ENCODE measurements at regions not wholly inside any gene's neighbourhood (a gene's known extent, or its start where the extent isn't known, plus 50 kb on each side); places are given as distances from the start of the nearest gene placed in this dataset.
A peak's percentile ranks its signal among the peaks of the same experiment; 100 is the strongest.
"Not testable (repeated sequence)": the region's sequence is repeated elsewhere in the genome, so short reads cannot be mapped to it uniquely, and the experiment has no call there.

DNA sequence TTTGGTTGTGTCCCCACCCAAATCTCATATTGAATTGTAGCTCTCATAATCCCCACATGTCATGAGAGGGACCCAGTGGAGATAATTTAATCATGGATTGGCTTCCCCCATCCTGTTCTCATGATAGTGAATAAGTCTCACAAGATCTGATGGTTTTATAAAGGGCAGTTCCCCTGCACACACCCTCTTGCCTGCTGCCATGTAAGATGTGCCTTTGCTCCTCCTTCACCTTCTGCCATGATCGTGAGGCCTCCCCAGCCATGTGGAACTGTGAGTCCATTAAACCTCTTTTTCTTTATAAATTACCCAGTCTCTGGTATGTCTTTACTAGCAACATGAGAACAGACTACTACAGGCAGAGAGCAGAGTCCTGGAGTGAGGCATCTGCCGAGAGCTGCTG, 90.2 kb upstream of the SLC45A1 start:
- not testable (repeated sequence) for DNase-seq

GRCh38 chr1:8226747-8227146, 91.2 kb upstream of the SLC45A1 start:
- DNase-seq: no peak

GRCh38 chr1:8226024-8226423, 91.9 kb upstream of the SLC45A1 start:
- not testable (repeated sequence) for DNase-seq

DNA sequence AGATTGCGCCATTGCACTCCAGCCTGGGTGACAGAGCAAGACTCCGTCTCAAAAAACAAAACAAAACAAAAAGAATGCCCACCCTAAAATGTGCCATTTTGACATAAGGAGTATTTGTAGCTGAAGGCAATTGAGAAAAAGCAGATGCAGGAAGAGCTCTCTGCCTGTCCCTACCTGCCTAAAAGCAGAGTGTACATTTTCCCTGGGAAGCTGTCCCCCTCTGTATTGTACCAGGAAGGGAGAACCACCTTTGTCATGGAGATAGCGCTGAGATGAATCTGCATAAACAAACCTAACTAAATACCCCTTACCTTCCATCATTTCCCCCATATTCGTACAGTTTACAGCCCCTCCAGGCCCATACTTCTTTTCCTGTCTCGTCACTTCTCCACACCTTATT, 94.4 kb upstream of the SLC45A1 start:
- DNase-seq: no peak

DNA sequence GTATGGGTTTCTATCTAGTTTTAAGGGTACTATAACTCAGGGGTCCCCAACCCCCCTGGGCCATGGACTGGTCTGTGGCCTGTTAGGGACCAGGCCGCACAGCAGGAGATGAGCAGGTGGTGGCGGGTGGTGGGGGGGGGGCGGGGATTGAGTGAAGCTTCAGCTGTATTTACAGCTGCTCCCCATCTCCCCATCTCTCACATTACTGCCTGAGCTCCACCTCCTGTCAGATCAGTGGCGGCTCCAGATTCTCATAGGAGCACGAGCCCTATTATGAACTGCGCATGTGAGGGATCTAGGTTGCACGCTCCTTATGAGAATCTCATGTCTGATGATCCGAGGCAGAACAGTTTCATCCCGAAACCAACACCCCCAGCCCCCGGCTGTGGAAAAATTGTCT, 95.1 kb upstream of the SLC45A1 start:
- DNase-seq: no peak

DNA sequence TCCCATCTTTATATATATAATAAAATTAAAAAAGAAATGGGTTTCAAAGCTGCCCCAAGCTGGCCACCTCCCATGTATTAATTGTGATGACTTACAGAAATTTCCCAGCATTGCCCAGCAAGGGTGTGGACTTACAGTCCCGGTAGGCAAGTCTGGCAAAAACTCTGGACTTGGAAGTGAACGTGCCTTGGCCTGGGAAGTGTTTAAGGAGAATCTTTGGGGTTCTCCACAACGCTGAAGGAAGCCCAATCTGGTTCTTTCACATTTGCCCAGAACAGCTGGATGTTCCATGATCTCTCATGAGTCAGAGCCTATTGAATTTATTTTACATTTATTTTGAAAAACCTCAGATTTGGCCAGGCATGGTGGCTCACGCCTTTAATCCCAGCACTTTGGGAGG, 98.4 kb upstream of the SLC45A1 start:
- DNase-seq: no peak

GRCh38 chr1:8218351-8219092, 99.4 kb upstream of the SLC45A1 start:
- DNase-seq: no peak

DNA sequence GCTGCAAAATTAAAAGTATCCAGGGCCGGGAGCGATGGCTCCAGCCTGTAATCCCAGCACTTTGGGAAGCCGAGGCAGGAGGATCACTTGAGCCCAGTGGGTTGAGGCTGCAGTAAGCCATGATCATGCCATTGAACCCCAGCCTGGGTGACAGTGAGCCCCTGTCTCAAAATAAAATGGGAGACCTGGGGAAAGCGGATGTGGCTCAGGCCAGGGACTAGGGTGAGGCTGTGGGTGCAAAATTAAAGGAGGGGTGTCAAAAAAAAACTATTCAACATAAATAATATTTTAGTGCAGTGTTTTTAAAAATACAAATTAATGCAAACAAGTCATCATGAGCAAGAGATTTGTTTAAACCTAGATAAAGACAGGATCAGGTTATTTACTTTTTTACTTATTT, 100.1 kb upstream of the SLC45A1 start:
- no peak for DNase-seq

DNA sequence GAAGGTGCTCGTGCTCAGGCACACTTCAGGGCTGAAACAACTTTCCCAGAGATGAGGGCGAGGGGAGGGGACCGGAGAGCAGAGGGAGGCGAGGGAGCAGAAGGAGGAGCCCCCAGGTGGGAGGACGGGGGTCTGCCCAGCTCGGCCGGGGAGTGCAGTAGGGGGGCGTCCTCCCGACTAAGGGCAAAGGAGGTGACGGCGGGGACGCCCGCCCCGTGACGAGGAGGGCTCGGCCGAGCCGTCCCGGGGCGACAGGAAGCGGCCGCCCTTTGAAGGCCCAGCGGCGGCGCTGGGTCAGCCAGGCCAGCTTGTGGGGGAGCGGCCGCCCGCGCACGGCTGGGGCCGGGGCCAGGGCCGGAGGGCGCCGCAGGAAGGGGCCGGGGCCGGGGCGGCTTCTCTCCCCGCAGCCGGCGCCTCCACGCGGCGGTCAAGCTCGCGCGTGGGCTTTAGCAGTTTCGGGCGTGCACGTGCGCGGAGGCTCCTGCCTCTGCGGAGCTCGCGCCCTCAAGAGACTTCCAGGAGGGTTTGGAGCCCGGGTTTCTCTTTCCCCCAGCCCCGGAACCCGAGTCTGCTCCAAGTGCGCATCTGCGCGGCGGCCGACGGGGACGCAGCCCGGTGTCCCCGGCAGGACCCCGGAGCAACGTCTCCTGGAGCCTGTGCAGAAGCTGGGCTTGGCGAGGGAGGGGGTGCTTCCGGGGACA, 100.8 kb upstream of the SLC45A1 start:
- DNase-seq: peak; percentile 34

- DNase-seq: no peak
These were observed 101.9 kb upstream of the SLC45A1 start for GRCh38 chr1:8216005-8216404.

- DNase-seq: no peak
These were observed 103.3 kb upstream of the SLC45A1 start for GRCh38 chr1:8214501-8215173.

- DNase-seq: no peak
These were observed 104.2 kb upstream of the SLC45A1 start for GRCh38 chr1:8213676-8214075.

DNA sequence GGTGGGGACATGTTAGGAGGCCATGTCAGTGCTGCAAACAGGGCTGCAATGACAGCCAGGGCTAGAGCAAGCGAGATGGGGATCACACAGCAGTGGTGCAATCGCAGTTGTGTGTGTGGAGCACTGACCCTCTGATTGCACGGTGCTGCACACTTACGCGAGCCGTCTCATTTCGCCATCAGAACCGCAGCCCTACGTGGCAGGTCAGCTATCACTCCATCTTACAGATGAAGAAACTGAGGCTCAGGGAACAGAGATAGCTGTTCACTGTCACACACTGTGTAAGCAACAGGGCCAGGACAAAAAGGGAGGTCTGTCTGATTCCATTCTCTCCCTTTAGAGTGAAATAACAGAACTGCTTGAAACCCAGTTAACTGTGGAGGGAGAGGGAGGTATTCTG, 104.8 kb upstream of the SLC45A1 start:
- DNase-seq: no peak

DNA sequence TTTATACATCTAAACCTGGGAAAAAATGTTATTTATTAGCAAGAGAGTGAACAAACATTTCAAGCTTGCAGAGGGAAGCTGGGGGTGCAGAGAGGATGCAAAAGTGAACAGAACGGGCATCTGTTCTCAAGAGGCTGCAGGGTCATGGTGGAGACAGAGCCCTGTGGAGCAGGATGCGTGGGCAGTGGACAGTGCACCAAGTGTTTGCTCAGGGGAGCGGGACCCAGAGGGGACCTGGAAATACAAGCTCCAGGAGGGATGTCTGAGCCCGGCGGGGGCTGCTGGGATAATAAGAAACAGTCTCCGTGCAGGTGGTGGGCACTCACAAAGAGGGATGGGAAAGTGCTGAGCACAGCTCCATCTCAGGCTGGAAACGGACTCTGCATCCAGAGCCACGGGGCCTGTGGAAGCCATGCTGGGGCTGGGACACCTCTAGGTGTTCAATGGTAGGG, 105.3 kb upstream of the SLC45A1 start:
- no peak for DNase-seq

DNA sequence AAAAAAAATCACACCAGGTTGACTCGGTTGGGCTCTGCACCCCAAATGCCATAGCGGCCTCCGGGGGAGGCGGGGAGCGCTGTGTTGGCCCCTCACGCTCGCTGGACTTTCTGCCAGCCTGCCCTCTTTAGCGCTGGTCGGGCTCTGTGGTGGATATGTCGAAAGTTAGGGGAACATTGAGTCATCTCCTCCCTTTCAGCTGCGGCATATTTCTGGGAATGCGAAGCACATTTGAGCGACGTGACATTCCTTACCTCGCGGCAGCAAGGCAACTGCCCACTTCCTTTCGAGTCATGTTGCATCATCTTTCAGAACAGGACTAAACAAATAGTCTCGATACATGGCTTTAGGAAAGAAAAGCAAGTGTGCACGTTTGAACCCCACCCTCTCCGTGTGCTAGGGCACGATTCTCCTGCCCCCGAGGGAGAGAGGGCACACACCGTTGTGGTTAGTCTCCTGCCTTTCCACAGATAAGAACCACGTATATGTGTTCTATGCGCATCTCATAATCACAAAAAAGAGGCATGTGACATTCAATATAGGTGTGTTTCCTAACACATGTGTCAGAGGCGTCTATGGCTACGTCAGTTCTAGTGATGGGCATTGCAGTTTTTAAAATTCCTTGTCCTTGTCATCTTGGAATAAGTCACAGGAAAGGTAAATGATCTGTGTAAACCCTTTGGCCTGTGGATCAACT, 105.9 kb upstream of the SLC45A1 start:
- no peak for DNase-seq

DNA sequence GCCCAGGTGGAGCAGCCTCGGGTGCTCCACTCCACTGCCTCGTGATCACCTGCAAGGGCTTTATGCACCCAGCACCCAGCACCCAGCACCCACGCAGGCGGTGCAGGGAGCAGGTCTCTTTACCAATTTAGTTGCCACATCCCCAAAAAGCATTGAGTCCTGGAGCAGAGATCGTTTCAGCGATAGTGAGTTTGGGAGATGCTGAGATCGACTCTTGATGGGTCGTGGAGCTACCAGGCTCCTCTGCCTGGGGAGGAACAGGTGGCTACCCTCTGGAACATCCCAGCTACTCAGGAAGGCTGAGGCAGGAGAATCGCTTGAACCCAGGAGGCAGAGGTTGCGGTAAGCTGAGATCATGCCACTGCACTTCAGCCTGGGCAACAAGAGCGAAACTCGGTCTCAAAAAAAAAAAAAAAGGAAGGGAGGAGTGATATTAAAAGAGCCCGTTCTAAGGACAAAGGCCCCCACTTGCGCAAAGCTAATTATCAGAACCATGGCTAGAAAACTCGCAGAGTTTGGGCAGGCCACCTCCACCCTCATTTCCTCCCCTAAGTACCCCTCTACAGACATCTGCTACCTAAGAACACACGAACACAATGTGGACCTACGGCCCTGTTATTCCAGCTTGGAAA, 106.5 kb upstream of the SLC45A1 start:
- DNase-seq: no peak

DNA sequence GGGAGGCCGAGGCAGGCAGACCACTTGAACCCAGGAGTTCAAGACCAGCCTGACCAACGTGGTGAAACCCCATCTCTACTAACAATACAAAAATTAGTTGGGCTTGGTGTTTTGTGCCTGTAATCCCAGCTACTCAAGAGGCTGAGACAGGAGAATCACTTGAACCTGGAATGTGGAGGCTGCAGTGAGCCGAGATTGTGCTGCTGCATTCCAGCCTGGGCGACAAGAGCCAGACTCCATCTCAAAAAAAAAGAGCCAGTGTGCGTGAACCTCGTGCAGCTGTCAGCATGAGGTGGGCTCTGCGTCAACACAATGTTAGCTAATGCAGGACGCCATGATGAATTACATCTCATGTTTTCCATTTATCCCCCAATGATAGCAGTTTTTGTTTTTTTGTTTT, 110.7 kb upstream of the SLC45A1 start:
- no peak for DNase-seq

- DNase-seq: no peak
These were observed 111.5 kb upstream of the SLC45A1 start for GRCh38 chr1:8206391-8206790.

- no peak for DNase-seq
These were observed 112.1 kb upstream of the SLC45A1 start for GRCh38 chr1:8205771-8206170.

DNA sequence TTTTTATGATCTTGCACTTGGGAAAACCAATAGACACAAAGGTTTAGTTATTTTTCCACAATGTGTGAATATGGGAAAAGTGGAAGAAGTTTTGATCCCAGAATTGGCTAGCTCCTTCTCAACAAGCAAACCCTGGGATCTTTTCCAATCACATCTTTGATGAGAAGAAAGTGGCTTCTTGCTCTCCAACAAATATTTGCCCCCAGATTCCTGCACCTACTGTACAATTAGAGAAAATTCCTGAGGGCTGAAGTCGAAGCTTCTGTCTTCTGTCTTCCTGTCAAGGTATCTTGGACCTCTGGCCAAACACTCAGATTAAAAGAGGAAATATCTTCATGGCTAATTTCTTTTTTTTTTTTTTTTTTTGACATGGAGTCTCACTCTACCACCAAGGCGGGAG, 113.1 kb upstream of the SLC45A1 start:
- no peak for DNase-seq

- DNase-seq: no peak
These were observed 114.4 kb upstream of the SLC45A1 start for GRCh38 chr1:8203551-8203950.

DNA sequence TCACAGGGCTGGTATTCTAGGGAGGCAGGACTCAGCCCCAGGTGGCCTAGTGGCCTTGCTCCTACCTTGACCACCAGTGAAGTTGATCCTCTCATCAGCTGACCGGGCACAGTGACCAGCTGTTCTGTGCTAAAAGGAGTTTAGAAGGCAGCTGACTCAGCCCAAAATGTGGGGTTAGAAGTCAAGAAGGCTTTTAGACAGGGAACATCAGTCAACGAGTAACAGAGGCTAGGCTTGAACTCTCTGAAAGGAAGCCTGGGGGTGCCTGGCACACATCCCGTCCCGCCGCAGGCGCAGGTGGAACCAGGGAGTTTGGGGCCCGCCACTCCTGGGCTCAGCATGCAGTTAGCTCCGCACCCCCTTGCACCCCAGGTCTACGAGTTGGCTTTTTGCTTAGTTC, 114.9 kb upstream of the SLC45A1 start:
- DNase-seq: no peak
